ENCODE measurements at regions not wholly inside any gene's neighbourhood (a gene's known extent, or its start where the extent isn't known, plus 50 kb on each side); places are given as distances from the start of the nearest gene placed in this dataset.

GRCh38 chr3:184481984-184482671 lies 79.5 kb upstream of the EPHB3 start:
- H3K4me3 ChIP-seq (ENCODE audit: low read depth, low read length), result no peak overlapping the region
- ChIA-PET POLR2A (no interaction called here), CTCF (interaction anchor here (0.8 to 6.0 kb wide), 5 partner anchors 13 to 110 kb away, joined by 3 to 31 read pairs (median 4); no protein-coding TSS in a partner anchor)
- no peak for DNase-seq (ENCODE audit: low read depth, low spot score)
- TF ChIP-seq CTCF (IDR thresholded peaks at IDR 0.05; ENCODE audit: insufficient read depth, low read length, missing control alignments), result no peak

- CTCF ChIA-PET, result interaction anchor here (1.6 to 1.7 kb wide), 2 partner anchors 29 to 113 kb away, joined by 4 to 6 read pairs; no protein-coding TSS in a partner anchor
- DNase-seq (ENCODE audit: low read depth, low spot score), result no peak
- TF ChIP-seq CTCF (IDR thresholded peaks at IDR 0.05; ENCODE audit: insufficient read depth, low read length, missing control alignments), result no peak
- H3K4me3 ChIP-seq (ENCODE audit: low read depth, low read length), result no peak overlapping the region
- POLR2A ChIA-PET, result no interaction called here
Measured at GRCh38 chr3:184485241-184485640, 76.3 kb upstream of the EPHB3 start.

GRCh38 chr3:184485906-184486305 lies 75.7 kb upstream of the EPHB3 start:
- TF ChIP-seq CTCF (IDR thresholded peaks at IDR 0.05; ENCODE audit: insufficient read depth, low read length, missing control alignments), result no peak
- ChIA-PET POLR2A (no interaction called here), CTCF (interaction anchor here (1.7 kb wide), 2 partner anchors 28 to 114 kb away, joined by 4 read pairs; no protein-coding TSS in a partner anchor)
- no peak for DNase-seq (ENCODE audit: low read depth, low spot score)
- H3K4me3 ChIP-seq (ENCODE audit: low read depth, low read length), result no peak overlapping the region

- POLR2A ChIA-PET, result no interaction called here
- no peak overlapping the region for H3K4me3 ChIP-seq (ENCODE audit: low read depth, low read length)
- no peak for TF ChIP-seq CTCF (IDR thresholded peaks at IDR 0.05; ENCODE audit: insufficient read depth, low read length, missing control alignments)
- CTCF ChIA-PET, result interaction anchor here (1.1 to 1.7 kb wide), 4 partner anchors 24 to 114 kb away, joined by 3 to 4 read pairs (median 4); no protein-coding TSS in a partner anchor
- DNase-seq (ENCODE audit: low read depth, low spot score), result no peak
Measured at GRCh38 chr3:184486614-184487013, 75.0 kb upstream of the EPHB3 start.

- no peak overlapping the region for H3K4me3 ChIP-seq (ENCODE audit: low read depth, low read length)
- ChIA-PET CTCF (no interaction called here), POLR2A (no interaction called here)
- no peak for DNase-seq (ENCODE audit: low read depth, low spot score)
- no peak for TF ChIP-seq CTCF (IDR thresholded peaks at IDR 0.05; ENCODE audit: insufficient read depth, low read length, missing control alignments)
Measured at GRCh38 chr3:184488577-184488976, 73.0 kb upstream of the EPHB3 start.

GRCh38 chr3:184489268-184489841 lies 72.2 kb upstream of the EPHB3 start:
- no peak for DNase-seq (ENCODE audit: low read depth, low spot score)
- ChIA-PET POLR2A (no interaction called here), CTCF (no interaction called here)
- H3K4me3 ChIP-seq (ENCODE audit: low read depth, low read length), result no peak overlapping the region
- TF ChIP-seq CTCF (IDR thresholded peaks at IDR 0.05; ENCODE audit: insufficient read depth, low read length, missing control alignments), result no peak
